ENCODE measurements at regions not wholly inside any gene's neighbourhood (a gene's known extent, or its start where the extent isn't known, plus 50 kb on each side); places are given as distances from the start of the nearest gene placed in this dataset.
A peak's percentile ranks its signal among the peaks of the same experiment; 100 is the strongest.

DNA sequence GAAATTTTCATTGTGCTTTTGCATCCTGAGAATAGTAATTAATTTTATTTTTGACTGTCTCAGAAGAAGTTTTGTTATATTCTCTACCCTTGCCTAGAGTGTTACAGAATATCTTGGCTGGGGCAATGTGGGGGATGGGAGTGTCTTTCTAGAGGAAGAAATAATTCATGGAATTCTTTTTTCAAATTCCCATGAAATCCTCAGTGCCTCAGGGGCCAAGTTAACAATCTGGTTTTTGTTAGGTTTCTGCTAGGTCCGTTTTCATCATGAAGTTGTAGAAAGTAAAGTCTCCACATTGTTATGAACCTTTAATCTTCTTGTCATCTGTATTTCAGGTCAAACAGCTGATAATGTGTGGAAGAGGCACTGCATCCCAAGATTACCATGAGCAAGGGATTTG, 145.6 kb upstream of the GYPC start:
- TF ChIP-seq, protein P1, sequence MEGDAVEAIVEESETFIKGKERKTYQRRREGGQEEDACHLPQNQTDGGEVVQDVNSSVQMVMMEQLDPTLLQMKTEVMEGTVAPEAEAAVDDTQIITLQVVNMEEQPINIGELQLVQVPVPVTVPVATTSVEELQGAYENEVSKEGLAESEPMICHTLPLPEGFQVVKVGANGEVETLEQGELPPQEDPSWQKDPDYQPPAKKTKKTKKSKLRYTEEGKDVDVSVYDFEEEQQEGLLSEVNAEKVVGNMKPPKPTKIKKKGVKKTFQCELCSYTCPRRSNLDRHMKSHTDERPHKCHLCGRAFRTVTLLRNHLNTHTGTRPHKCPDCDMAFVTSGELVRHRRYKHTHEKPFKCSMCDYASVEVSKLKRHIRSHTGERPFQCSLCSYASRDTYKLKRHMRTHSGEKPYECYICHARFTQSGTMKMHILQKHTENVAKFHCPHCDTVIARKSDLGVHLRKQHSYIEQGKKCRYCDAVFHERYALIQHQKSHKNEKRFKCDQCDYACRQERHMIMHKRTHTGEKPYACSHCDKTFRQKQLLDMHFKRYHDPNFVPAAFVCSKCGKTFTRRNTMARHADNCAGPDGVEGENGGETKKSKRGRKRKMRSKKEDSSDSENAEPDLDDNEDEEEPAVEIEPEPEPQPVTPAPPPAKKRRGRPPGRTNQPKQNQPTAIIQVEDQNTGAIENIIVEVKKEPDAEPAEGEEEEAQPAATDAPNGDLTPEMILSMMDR (IDR thresholded peaks at IDR 0.05; ENCODE audit: low read depth, low read length, missing control alignments) = no peak
- DNase-seq (ENCODE audit: extremely low read depth, low read depth) = no peak
- no peak overlapping the region for H3K4me3 ChIP-seq (replicated peaks; ENCODE audit: low read depth, low read length)

DNA sequence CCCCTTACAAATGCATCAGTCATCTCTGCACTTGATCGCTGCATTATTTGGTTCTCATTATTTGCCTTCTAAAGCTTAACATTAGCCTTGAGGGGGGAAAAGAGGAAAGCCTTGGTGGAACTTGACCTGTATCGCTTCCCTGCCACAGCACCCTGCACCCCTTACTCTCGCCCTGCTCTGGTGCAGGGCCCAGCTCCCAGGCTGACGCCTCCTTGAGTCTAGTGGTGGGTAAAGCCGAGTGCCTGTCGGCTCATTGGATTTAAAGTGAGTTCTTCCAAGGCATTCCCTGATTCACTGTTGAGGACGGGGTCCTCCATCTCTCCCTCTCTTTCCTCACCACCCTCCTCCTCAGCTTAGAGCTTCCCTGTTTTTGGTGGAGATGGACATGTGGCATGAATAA, 145.0 kb upstream of the GYPC start:
- DNase-seq (ENCODE audit: extremely low read depth, low read depth) = no peak
- TF ChIP-seq, protein P1 (IDR thresholded peaks at IDR 0.05; ENCODE audit: low read depth, low read length, missing control alignments) = no peak
- H3K4me3 ChIP-seq (replicated peaks; ENCODE audit: low read depth, low read length) = no peak overlapping the region

DNA sequence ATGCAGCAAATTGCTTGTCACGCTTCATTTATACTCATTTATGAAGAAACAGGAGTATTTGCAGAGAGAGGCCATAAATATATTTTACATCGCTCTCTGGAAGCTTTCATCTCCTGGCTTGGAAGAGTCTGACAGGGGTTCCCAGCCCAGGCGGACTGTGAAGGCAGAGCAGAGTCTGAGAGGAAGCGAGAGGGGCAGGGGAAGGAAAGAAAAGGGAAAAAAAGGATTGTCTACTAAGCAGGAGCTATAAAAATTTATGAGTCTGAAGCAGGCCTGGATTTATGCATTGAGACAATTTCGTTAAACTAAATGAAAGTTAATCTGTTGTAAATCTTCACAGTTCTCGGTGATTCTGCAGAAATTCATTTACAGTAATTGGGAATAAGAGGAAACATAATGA, 143.9 kb upstream of the GYPC start:
- TF ChIP-seq, protein P1 (IDR thresholded peaks at IDR 0.05; ENCODE audit: low read depth, low read length, missing control alignments) = no peak
- no peak overlapping the region for H3K4me3 ChIP-seq (replicated peaks; ENCODE audit: low read depth, low read length)
- no peak for DNase-seq (ENCODE audit: extremely low read depth, low read depth)

DNA sequence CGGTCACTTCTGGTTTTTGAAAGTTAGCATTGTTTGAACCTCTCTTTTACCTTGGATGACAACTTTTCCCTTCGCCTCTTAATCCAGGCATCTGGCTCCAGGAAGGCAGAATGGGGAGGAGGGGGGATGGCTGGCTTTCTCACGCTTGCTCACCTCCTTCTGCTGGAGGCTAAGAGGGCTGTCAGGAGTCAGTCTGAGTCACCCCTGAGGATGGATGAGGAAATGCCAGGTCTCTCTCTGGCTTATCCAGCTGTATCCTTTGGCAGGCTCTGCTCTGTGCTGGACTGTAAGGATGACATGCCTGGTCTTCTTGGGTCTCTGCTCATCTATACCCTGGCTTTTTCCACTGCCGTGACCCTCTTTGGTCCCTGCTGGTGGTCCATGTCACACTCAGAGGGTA, 142.9 kb upstream of the GYPC start:
- no peak for DNase-seq (ENCODE audit: extremely low read depth, low read depth)
- no peak overlapping the region for H3K4me3 ChIP-seq (replicated peaks; ENCODE audit: low read depth, low read length)
- TF ChIP-seq, protein P1 (IDR thresholded peaks at IDR 0.05; ENCODE audit: low read depth, low read length, missing control alignments) = no peak

DNA sequence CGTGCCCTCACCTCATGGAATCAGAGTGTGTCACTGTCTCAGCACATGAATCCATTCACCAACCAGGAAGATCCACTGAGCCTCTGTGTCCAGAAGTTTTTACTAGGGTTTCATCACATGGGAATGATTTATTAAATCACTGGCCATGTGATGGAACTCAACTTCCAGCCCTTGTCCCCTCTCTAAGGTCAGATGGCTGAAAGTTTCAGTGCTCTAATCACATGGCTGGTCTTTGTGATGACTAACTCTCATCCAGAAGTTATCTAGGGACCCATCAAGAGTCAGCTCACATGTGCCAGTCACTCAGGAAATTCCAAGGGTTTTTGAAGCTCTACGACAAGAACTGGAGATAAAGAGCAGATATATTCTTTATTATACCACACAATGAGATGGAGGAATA, 140.5 kb upstream of the GYPC start:
- H3K4me3 ChIP-seq (replicated peaks; ENCODE audit: low read depth, low read length) = no peak overlapping the region
- DNase-seq (ENCODE audit: extremely low read depth, low read depth) = no peak
- TF ChIP-seq, protein P1 (IDR thresholded peaks at IDR 0.05; ENCODE audit: low read depth, low read length, missing control alignments) = no peak

GRCh38 chr2:126518196-126518595, 137.8 kb upstream of the GYPC start:
- TF ChIP-seq, protein P1 (IDR thresholded peaks at IDR 0.05; ENCODE audit: low read depth, low read length, missing control alignments) = no peak
- no peak for DNase-seq (ENCODE audit: extremely low read depth, low read depth)
- H3K4me3 ChIP-seq (replicated peaks; ENCODE audit: low read depth, low read length) = no peak overlapping the region

DNA sequence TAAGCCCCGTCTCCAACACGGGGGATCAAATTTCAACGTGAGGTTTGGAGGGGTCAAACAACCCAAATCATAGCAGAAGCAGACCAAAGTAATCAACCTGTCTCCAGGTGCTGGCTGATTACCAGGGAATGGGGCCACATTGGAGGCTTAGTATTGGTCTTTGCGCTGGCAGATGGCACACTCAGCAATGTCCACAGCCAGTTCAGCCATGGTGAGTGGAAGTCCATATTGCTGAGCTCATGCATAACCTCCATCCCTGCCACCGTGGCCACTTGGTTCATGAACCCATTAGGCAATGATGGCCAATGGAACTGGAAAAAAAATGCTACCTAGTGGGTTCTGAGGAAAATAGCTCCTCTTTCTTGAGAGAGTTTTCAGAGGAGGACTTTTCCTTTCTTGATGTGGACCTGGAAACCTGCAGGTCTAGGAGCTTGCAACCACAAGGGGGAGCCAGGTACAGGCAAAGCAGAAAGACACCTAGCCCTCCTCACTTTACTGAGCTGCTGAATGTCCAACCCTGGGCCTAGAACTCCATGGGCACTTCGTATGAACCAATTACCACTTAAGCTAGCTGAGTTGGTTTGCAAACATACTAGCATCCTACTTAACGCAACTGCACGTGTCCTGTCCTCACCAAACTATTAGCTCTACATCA, 128.0 kb upstream of the GYPC start:
- TF ChIP-seq, protein P1 (IDR thresholded peaks at IDR 0.05; ENCODE audit: low read depth, low read length, missing control alignments) = peak; percentile 58
- H3K4me3 ChIP-seq (replicated peaks; ENCODE audit: low read depth, low read length) = no peak overlapping the region
- peak; percentile 6 for DNase-seq (ENCODE audit: extremely low read depth, low read depth)

Measured in HFF-Myc (cell line).